ENCODE measurements at regions not wholly inside any gene's neighbourhood (a gene's known extent, or its start where the extent isn't known, plus 50 kb on each side); places are given as distances from the start of the nearest gene placed in this dataset.
A peak's percentile ranks its signal among the peaks of the same experiment; 100 is the strongest.

- intact Hi-C loops (cut with DNase I) = loop anchor here (1.0 kb wide), 2 partner anchors 237 to 575 kb away; no protein-coding TSS in a partner anchor
- DNase-seq = peak in 7 of 10 donors; percentile 31 to 89 (median 44)
These were observed 61.0 kb downstream of the GTPBP8 start for GRCh38 chr3:113051787-113052186.

DNA sequence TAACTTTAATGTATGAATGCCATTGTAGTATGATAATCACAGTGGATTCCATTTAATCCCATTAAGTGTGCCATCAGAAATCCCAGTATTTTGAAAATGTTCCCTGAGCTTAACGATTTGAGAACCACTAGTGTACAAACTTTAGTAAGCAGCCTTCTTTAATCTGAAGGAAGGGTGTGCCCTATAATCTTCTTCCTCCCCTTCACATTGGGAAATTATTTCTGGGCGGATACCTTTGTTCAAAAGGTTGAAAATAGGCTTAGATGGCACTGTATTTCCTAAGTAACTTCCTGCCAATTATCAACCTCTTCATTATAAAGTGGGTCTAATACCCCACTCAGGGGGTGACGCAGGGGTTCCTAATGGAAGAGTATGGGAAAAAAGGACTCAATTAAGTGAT is 62.4 kb downstream of the GTPBP8 start:
- DNase-seq = no peak
- intact Hi-C loops (cut with DNase I) = no loop called here

GRCh38 chr3:113054552-113054951 is 63.8 kb downstream of the GTPBP8 start:
- intact Hi-C loops (cut with DNase I) = no loop called here
- no peak for DNase-seq

- intact Hi-C loops (cut with DNase I) = no loop called here
- no peak for DNase-seq
These were observed 64.4 kb downstream of the GTPBP8 start for GRCh38 chr3:113055201-113055600.

DNA sequence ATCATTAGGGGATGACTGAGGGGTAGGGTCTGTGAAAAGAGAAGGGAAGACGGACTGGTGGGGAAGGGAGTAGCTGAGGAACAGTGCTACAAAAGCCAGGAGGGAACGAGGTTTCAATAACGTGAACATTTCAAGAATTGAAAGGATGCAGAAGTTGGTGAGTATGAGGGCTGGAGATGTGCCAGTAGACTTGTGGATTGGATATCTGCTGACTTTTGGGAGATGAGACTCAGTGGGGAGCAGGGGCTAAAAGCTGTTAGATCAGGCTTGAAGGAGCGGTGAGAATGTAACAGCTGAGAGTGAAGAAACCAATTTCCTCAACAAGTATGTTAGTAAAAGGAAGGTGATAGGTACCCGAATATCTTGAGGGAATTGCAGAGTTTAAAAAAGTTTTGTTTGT is 65.2 kb downstream of the GTPBP8 start:
- no peak for DNase-seq
- intact Hi-C loops (cut with DNase I) = no loop called here

GRCh38 chr3:113057117-113057516 is 66.3 kb downstream of the GTPBP8 start:
- DNase-seq = no peak
- intact Hi-C loops (cut with DNase I) = no loop called here

- intact Hi-C loops (cut with DNase I) = no loop called here
- no peak for DNase-seq
These were observed 67.4 kb downstream of the GTPBP8 start for GRCh38 chr3:113058188-113058587.

- DNase-seq = peak in 4 of 10 donors; percentile 9 to 76 (median 42)
- intact Hi-C loops (cut with DNase I) = no loop called here
These were observed 71.9 kb downstream of the GTPBP8 start for GRCh38 chr3:113062705-113063104.

DNA sequence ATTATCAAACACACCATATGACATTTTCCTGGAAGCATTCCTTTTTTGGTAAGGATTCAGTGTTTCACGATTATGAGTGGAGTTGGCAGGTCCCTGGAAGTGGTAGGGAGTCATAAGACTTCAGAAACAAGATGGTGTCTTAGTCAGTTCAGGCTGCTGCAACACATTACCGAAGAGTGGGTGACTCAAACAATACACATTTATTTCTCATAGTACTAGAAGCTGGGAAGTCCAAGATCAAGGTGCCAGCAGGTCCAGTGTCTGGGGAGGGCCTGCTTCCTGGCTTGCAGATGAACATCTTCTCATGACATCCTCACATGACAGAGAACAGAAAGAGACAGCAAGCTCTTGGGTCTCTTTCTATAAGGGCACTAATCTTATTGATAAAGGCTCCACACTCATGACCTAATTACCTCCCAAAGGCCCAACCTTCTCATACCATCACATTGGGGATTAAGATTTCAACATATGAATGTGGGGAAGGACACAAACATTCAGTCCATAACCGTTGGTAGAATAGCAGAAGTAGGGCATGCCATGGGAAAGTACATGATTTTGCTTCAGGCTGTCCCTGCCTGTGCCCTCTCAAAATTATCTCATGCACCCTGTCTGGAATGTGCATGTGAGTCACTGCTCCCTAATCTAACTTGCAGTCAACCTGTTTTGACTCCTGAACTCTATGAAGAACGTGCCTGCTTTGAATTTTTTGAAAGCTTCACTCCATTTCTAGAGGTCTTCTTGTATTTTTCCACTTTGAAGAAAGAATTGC is 72.5 kb downstream of the GTPBP8 start:
- intact Hi-C loops (cut with DNase I) = no loop called here
- DNase-seq = no peak

DNA sequence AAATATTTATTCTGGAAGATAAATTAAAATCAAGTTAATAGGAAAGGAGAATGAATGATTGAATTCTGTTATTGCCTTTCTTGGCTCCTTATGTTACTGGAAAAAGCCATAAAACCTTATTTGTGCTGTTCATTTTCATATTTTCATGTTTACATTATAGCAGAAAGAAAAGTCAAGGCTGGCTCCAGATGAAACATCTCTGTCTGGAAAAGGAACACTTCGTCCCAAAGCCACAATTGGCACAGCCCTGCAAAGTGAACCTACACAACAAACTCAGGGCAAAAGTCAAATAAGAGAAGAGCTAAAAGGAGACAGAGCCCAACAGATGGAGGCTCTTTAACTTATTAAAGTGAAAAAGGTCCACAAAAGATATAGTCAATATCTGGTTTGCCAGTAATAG is 73.4 kb downstream of the GTPBP8 start:
- no peak for DNase-seq

DNA sequence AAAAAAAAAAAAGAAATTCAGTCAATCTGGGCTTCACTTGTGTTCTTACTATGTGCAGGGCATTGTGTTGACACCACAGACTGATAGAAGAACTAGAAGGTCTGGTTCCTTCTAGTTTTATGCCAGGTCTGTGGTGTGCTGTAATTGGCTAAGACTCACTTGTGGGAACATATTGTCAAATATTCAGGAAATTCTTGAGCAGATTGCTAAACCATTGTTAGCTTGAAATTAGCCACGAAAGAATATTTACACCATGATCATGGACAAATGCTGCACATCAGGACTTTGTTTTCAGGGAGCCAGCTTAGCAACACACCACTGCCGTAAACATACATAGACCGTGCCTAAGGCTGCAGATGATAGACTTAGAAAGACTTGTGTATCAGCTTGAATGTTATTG is 74.6 kb downstream of the GTPBP8 start:
- intact Hi-C loops (cut with DNase I) = no loop called here
- DNase-seq = no peak

More for the DNA sequence above, 73.4 kb downstream of the GTPBP8 start:
- intact Hi-C loops (cut with DNase I) = no loop called here

- intact Hi-C loops (cut with DNase I) = no loop called here
- no peak for DNase-seq
These were observed 79.4 kb downstream of the GTPBP8 start for GRCh38 chr3:113070072-113070640.

GRCh38 chr3:113070681-113071113 is 79.9 kb downstream of the GTPBP8 start:
- no peak for DNase-seq
- intact Hi-C loops (cut with DNase I) = no loop called here

- DNase-seq = no peak
- intact Hi-C loops (cut with DNase I) = no loop called here
These were observed 84.8 kb downstream of the GTPBP8 start for GRCh38 chr3:113075588-113075987.

GRCh38 chr3:113079218-113079961 is 88.6 kb downstream of the GTPBP8 start:
- DNase-seq = no peak
- intact Hi-C loops (cut with DNase I) = no loop called here

GRCh38 chr3:113084777-113085176 is 94.0 kb downstream of the GTPBP8 start:
- intact Hi-C loops (cut with DNase I) = no loop called here
- DNase-seq = no peak

DNA sequence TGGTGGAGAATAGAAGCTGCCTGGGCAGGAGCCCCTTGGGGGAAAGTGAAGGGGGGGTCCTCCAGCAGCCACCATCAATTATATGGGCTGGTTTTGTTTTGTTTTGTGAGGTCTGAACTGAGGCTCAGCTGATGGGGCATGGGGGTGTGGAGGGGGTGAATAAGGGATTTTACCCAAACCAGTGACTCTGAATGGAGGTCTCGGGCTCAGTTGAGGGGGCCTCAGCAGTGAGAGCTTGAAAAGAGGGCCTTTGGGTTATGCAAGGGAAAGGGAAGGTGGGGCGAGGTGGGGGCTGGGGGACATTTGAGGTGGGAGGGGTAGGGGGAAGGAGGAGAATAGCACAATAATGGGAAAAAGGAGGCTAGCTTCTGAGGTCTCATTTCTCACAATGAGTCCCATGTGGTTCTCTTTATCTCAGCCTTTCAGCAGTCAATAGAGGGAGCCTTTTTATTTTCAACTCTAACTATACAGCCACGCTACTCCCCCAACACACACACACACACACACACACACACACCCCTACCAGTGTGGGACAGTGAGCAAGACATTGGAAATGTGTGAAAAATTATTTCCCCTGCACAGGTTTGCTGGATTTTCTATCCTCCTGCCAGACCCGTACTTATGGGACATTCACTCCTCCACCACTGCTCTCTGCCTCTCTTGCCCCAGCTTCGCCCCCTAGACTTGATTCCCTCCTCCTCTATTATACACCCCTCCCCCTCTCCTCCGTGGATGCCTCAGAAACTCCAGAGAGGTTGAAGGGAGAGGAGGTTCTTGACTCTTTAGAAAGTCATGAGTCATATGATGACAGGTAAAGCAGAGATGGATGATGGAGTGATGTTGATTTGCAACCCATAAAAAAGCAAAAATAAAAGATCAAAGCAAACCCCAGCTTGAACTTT is 96.0 kb downstream of the GTPBP8 start:
- intact Hi-C loops (cut with DNase I) = no loop called here
- no peak for DNase-seq

DNA sequence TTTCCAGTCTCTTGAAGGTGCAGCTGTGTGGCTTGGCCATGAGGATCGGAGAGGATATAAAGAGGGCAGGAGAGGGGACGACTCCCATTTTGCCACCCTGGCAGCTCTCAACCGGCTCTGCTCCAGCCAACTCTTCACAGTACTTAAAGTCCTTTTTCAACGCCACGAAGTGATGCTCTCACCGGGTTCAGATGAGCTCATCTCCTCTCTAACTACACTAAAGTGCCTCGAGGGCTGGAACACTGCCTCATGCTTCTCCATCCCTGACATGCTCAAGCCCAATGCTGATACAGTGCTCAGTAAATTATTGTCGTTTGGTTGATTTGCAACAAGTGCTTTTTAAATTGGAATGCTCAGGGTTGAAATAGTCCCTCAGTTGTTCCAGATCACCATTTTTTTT is 97.8 kb downstream of the GTPBP8 start:
- no peak for DNase-seq
- intact Hi-C loops (cut with DNase I) = no loop called here

- no peak for DNase-seq
- intact Hi-C loops (cut with DNase I) = no loop called here
These were observed 100.6 kb downstream of the GTPBP8 start for GRCh38 chr3:113091417-113091816.

DNA sequence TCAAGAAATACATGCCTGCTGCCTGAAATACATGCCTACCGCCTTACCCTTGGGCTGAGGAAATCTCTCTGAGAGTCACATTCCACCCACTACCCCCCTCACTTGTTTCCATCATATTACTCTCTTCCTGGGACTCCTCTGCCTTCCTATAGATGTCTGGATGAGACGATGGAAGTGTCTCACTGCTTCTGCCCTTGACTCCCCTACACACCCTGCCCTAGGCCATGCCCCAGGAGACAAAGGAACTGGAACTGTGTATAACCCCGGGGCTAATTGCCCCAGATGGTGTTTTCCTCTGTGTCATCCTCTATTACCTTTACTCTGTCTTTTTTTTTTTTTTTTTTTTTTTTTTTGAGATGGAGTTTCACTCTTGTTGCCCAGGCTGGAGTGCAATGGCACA is 102.0 kb downstream of the GTPBP8 start:
- intact Hi-C loops (cut with DNase I) = no loop called here

More for the DNA sequence above, 102.0 kb downstream of the GTPBP8 start:
- no peak for DNase-seq

Data from posterior cingulate gyrus (tissue), 11 donors.